ENCODE measurements at regions not wholly inside any gene's neighbourhood (a gene's known extent, or its start where the extent isn't known, plus 50 kb on each side); places are given as distances from the start of the nearest gene placed in this dataset.

- no peaks in the 10 kb centered on the region for H3K4me1 ChIP-seq (ENCODE audit: control insufficient read depth, extremely low read depth, insufficient read depth, low read length)
- H3K27ac ChIP-seq (ENCODE audit: insufficient read depth, low read depth, low read length), result no peak overlapping the region
- no TSS peak for BruUV-seq (replicated peaks)
- POLR2A ChIA-PET, result no interaction called here
- TF ChIP-seq, protein P1, sequence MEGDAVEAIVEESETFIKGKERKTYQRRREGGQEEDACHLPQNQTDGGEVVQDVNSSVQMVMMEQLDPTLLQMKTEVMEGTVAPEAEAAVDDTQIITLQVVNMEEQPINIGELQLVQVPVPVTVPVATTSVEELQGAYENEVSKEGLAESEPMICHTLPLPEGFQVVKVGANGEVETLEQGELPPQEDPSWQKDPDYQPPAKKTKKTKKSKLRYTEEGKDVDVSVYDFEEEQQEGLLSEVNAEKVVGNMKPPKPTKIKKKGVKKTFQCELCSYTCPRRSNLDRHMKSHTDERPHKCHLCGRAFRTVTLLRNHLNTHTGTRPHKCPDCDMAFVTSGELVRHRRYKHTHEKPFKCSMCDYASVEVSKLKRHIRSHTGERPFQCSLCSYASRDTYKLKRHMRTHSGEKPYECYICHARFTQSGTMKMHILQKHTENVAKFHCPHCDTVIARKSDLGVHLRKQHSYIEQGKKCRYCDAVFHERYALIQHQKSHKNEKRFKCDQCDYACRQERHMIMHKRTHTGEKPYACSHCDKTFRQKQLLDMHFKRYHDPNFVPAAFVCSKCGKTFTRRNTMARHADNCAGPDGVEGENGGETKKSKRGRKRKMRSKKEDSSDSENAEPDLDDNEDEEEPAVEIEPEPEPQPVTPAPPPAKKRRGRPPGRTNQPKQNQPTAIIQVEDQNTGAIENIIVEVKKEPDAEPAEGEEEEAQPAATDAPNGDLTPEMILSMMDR (IDR thresholded peaks at IDR 0.05; ENCODE audit: extremely low read depth in 1 of 2, insufficient read depth in 1 of 2, low read depth in 1 of 2, low read length in 2 of 2), result no peak
- TF ChIP-seq FOS (IDR thresholded peaks at IDR 0.05; ENCODE audit: borderline replicate concordance, insufficient read depth, low read length), result no peak
- TF ChIP-seq, protein P2, sequence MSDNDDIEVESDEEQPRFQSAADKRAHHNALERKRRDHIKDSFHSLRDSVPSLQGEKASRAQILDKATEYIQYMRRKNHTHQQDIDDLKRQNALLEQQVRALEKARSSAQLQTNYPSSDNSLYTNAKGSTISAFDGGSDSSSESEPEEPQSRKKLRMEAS (IDR thresholded peaks at IDR 0.05; ENCODE audit: insufficient read depth, insufficient read length), result no peak
- TF ChIP-seq GATA2 (IDR thresholded peaks at IDR 0.05; ENCODE audit: insufficient read depth, insufficient read length, low read depth, low read length), result no peak
- no peak for TF ChIP-seq EZH2 (IDR thresholded peaks at IDR 0.05; ENCODE audit: borderline replicate concordance, low read depth, low read length, severe bottlenecking)
- no peak for TF ChIP-seq JUN (IDR thresholded peaks at IDR 0.05; ENCODE audit: borderline replicate concordance, insufficient read depth, insufficient read length, low read depth)
- TF ChIP-seq MYC (IDR thresholded peaks at IDR 0.05; ENCODE audit: low read depth, low read length), result no peak
- no peak for TF ChIP-seq POLR2AphosphoS5 (IDR thresholded peaks at IDR 0.05; ENCODE audit: insufficient read depth, low read depth, low read length)
- no peak for TF ChIP-seq POLR2A (IDR thresholded peaks at IDR 0.05; ENCODE audit: low read depth, low read length)
- H2AFZ ChIP-seq (ENCODE audit: low read depth, low read length), result no peak overlapping the region
- H3K9ac ChIP-seq (replicated peaks; ENCODE audit: extremely low read depth, insufficient read depth, low read length), result no peak overlapping the region
- dilution Hi-C loops (cut with MboI; ENCODE audit: extremely low pct_ligation_motif_present, low sequenced_read_pairs) (no loop called here), intact Hi-C loops (cut with micrococcal nuclease) (no loop called here)
- FAIRE-seq, result no peak
- H3K36me3 ChIP-seq (ENCODE audit: control insufficient read depth in 2 of 2, extremely low read depth in 1 of 2, insufficient read depth in 2 of 2, low read length in 2 of 2), result no peaks in the 10 kb centered on the region
- no peaks in the 10 kb centered on the region for H3K9me1 ChIP-seq (replicated peaks; ENCODE audit: control insufficient read depth, extremely low read depth, insufficient read depth, low read length)
- no peaks in the 10 kb centered on the region for H3K79me2 ChIP-seq (ENCODE audit: control insufficient read depth, insufficient read depth, low read length)
- no peaks in the 10 kb centered on the region for H3K27me3 ChIP-seq (ENCODE audit: control insufficient read depth in 2 of 2, insufficient read depth in 2 of 2, low read length in 2 of 2)
- no peaks in the 10 kb centered on the region for H3K9me3 ChIP-seq (replicated peaks; ENCODE audit: control insufficient read depth, insufficient read depth, low read length)
- CTCF ChIA-PET, result no interaction called here
- DNase-seq (ENCODE audit: low read depth, low spot score), result no peak
- H3K4me2 ChIP-seq (ENCODE audit: insufficient read depth, low read length), result no peak overlapping the region
- no peaks in the 10 kb centered on the region for H4K20me1 ChIP-seq (replicated peaks; ENCODE audit: control insufficient read depth, extremely low read depth, insufficient read depth, low read length)
- H3K4me3 ChIP-seq (replicated peaks in 1 of 3; ENCODE audit: insufficient read depth in 1 of 3, low read depth in 1 of 3, low read length in 3 of 3), result no peak overlapping the region
These were observed 150.9 kb upstream of the GRIP1 start for GRCh38 chr12:66829660-66830325.
